ENCODE measurements at regions not wholly inside any gene's neighbourhood (a gene's known extent, or its start where the extent isn't known, plus 50 kb on each side); places are given as distances from the start of the nearest gene placed in this dataset.
"Not testable (repeated sequence)": the region's sequence is repeated elsewhere in the genome, so short reads cannot be mapped to it uniquely, and the experiment has no call there.

DNA sequence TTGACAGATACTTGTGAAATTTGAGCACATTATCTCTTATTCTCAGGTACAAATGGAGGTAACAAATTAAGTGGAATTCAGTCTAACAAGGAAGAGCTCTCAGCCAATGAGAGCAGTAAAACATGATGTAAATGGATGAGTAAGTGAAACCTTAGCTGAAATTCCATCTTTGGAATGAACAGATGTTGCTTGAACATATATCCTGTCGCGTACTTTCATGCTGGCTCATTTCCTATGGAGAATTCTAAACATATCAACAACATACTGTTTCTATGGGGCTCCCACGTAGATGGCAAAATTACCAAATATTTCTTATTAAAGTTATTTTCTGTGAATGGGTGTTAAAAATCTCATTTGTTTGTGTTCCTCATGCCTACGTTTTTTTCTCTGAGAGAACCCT is 256.3 kb upstream of the LINC00305 start:
- no peak for DNase-seq (ENCODE audit: low read depth)

DNA sequence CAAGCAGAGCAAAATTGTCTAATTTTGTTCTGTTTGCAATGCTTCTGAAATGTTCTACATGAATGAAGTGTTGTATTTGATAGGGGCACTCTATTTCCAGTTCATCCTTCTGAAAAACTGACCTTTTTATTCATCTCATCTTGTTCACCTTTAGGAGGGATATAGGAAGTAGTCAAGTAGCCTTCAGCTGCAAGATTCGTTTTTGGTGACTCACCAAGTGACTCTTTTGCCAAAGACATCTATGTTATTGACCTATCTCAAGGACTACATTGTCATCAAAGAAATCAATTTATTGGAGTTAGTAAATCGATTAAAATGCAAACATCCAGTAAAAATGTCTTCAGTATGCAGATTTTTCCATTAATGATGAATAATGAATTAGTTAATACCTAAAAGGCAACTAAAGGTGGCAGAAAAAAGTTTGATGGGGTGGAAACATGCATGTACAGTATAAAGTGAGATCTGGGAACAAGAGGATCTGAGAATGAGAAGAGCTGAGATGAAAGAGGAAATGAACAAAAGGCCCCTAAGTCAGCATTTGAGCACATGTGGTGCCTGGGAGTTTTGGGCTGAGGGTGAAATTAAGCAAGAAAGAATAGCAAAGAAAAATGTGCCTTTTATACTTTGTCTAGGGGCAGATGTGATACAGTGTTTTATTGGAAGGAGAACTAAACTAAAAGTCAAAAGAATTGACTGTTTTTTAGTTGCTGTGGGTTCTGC is 255.1 kb upstream of the LINC00305 start:
- DNase-seq (ENCODE audit: low read depth), result no peak

DNA sequence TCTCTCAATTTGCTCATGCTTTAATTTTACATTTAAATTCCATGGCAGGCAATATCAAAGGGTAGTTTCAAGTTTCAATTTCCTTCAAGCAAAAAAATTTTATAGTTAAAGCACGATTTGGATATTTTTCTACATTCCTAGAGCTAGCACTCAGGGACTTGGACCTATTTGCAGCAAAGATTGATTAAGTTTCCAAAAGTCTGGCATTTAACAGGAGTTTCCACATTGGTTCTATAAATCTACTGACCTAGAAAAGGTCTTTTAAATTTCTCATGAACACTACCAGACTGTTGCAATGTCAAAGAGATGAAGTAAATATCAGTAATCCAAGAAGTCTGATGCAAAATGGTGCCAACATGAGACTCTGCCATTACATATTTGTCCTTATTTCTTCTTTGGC is 253.7 kb upstream of the LINC00305 start:
- DNase-seq (ENCODE audit: low read depth), result no peak

DNA sequence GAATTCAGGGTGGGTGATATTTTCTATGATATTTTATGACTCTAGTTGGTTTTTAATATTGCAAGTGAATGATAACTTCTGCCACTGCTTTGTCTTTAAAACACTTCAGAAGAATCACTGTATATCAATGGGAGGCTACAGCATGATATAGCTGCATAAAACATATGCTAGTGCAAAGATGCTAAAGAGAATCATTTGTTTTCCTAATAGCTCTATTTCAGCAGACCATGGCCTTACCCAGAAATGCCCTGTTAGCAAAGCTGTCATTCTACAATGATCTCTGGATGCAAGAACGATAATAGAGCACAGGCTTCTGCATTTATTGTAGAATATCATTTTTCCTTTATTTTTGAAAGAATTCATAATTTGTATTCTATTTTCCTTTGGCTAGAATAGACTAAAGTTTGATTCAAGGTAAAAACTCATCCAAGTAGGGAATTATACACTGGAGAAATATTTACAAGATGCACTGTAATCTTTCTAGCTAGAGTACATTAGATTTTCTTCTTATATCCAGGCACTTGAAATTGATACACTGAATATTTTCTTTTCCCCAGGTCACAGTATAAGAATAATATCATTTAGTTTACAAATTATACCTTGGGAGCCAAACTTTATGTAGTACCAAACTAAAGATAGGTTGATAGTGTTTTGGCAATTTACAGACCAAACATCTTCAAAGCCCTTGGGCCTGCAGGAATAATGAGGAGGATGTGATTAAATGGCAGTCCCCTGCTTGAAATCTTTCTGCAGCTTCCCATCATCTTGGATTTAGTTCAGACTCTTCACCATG is 252.6 kb upstream of the LINC00305 start:
- no peak for DNase-seq (ENCODE audit: low read depth)

DNA sequence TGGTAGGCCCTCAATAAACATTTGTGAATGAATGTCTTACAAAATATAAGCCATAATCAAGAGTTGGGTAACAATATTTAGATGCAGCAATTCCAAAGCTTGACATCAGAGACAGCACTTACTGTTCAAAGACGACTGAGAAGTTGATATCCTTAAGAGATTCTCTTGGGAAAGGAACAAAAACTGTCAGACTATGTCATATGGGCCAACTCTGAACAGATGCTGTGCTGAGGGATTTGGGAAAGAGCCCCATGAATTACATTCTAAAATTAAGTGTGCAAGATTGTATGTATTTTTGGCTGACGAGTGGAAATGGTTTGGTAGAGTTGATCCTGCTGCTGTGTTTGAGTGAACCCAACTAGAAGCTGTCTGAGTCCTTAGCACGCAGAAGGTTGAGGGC is 250.7 kb upstream of the LINC00305 start:
- DNase-seq (ENCODE audit: low read depth), result no peak

DNA sequence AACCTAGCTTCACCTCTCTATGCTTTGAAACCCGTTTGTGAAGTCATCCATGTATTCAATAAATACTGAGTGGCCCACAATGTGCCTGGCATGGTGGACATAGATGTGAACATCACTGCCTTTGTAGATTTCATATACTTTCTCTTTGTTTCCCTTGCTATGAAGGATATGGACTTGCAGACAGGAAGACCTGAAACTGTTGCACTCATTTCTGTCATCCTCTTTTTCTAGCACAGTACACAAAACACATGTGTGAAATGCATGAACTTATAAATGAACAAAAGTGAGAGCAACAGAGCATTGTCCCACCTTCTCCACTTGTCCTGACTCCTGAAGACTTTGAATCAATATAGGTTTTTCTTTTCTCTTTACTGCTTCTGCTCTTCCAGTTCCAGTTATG is 249.4 kb upstream of the LINC00305 start:
- no peak for DNase-seq (ENCODE audit: low read depth)

DNA sequence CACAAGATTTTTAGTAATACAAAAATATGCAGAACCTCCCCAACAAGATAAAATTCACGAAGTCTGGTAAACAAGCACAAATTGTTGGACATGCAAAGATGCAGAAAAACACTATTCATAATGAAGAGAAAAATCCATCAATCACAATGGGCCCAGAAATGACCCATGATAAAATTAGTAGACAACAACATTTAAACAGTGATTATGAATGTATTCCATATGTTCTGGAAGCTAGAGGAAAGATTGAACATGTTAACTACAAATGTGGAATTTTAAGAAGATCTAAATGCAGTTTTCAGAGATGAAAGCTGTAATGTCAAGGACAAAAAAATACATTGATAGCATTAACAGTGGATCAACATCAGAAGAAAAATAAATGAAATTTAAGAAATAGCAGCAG is 243.3 kb upstream of the LINC00305 start:
- no peak for DNase-seq (ENCODE audit: low read depth)

DNA sequence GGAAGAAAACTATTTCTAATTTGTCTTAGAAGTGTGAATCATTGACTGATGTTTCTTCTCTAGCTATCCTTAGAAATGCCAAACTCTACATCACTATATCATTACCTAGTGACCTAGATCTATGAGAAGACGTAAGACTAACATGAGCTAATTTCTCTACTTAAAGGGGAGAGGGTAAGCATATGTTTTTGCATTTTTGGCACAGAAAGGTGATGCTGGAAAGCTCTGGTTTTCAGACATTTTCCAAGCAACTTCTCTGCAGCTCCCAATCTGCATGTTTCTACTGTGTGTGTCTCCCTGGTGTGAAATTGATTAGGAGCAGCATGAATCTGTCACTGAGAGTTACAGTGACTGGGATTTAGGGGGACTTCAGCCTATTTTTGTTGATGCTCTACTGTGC is 235.2 kb upstream of the LINC00305 start:
- no peak for DNase-seq (ENCODE audit: low read depth)

DNA sequence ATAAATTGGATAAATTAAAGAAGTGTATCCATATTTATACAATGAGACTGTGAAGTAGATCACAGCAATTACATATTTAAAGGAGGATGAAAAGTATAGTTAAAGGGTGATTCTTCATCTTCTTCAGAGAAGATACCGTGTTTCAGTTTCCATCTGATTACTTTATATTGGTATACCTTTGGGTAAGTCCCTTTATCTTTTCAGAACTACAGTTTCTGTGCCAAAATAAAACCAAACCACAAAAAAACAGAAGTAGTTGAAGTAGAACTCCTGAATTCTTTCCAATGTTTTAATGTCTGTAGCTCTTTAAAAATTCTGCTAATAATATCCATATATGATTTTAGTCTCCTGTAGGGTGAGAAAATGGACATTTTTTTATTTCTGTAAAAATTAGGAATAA is 231.2 kb upstream of the LINC00305 start:
- no peak for DNase-seq (ENCODE audit: low read depth)

DNA sequence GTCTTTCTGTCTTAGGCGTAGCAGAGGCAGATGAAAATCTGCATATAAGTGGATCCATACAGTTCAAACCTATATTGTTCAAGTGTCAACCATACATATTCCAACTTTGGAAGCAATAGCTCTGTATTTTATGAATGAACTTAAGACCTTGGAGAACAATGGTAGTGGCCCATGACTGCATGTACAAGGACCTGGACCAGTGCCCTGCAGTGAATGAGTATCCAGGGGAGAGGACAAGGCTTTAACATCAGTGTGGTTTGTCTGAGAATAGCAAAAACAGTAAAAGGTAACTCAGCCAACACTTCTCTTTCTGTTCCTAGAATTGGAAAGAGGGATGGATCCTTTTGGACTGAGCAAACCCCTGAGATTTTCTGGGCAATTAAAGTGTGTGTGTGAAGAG is 230.8 kb upstream of the LINC00305 start:
- no peak for DNase-seq (ENCODE audit: low read depth)

DNA sequence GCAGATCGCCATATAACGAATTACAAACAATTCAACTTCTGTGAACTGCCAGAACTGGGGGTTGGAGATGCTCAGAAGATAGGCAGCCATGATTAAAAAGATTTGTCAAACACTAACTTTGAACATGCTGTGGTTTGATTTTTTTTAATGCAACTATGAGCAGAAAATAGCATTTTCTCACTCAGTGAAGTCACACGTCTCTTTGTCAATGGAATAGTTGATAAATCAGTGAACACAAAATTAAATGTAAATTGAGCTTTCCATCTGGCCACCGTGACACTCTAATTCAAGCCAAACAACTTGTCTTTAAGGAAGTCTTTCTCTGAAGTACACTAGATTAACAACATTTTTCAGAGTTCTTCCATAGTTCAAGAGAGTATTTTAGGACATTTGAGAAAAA is 228.6 kb upstream of the LINC00305 start:
- no peak for DNase-seq (ENCODE audit: low read depth)

DNA sequence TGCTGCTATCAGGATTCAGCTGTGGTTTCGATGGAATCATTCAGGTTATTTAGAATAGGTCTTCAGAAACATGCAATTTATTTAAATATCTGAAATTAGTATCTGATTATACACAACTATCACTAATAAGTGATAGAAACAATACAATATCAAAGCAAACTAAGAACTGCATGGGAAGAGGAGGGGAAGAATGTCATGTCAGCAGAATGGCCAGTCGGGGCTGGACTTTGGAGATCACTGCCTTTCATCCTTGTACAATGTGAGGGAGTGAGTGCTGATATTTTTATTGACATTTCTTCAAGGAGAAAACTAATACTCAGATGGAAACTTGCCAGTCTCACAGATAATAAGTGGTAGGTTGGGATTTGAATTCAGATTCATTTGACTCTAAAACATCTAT is 224.0 kb upstream of the LINC00305 start:
- no peak for DNase-seq (ENCODE audit: low read depth)

DNA sequence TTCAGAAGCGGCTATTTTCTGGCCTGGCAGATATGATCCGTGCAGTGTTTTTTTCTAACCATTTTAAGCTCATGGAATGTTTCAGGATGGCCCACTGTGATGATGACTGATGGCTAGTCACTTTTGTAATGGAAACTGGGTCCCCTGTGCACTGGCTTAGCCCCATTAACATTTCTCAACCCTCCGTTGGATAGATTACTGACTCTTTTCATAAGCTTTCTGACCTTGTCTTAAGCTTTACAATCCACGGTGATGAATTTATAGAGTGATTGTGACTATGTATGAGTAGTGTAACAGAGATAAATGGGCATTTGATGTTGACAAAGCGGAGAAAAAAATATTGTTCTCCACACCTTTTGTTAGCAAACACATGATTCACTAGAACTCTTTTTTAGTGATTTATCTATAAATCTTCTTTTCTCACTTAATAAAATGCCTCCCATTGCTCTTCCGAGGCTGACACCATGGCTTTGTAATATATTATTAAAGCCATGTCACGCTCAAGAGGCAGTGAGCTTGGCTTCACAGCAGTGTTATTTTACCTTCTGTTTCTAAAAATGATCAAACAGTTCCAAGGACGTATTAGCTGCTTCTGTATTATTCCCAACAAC is 221.0 kb upstream of the LINC00305 start:
- DNase-seq (ENCODE audit: low read depth), result not testable (repeated sequence)

DNA sequence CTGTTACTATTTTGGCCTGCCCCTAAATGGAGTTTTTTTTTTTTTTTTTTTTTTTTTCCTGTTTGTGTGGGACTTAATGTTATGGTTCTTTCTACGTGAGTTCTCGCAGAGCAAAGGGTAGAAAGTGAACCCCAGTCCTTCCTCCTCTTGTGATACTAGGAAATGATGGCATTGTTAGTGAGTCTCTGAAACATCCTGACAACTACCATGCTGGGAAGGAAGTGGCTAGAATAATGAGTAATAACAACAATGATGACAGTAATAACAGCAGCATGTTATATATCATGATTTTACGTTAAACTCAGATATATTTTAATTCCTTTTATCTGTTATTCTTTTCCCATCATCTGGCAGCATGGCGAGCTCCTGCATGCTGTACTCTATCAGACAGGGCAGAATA is 216.2 kb upstream of the LINC00305 start:
- DNase-seq (ENCODE audit: low read depth), result no peak

DNA sequence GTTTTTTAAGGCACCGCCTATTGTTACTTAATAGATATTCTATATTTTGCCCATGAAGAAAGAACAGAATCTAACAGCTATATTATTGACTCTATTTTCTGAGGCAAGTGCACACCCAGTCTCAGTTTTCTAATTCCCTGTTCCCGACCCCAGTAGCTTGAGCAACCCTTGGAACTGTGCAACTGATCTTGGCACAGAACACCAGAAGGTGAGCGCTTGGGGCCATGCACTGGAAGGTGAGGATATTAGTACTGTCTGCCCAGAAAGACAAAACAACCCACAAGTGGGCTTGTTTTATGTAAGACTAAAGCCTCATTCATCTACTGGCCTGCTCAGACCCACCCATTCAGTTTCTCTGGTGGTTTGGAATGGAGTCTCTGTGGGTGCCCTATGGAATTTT is 188.8 kb upstream of the LINC00305 start:
- no peak for DNase-seq (ENCODE audit: low read depth)

DNA sequence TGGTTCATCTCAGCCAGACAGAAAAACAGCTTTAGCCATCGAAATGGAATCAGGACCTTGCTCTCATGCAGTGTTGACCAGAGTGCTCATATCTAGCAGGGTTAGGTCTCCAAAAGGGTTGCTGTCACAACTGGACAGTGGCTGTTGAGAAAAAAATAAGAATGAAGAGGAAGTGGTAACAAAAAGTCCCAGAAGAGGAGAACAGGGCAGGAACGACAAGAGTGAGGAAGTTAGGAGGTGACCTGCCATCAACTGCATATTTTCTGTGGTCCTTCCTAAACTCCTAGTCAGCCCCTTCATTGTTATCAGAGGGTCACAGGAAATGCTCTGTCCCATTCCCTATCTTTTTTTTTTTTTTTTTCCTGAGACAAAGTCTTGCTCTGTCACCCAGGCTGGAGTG is 188.1 kb upstream of the LINC00305 start:
- DNase-seq (ENCODE audit: low read depth), result no peak

DNA sequence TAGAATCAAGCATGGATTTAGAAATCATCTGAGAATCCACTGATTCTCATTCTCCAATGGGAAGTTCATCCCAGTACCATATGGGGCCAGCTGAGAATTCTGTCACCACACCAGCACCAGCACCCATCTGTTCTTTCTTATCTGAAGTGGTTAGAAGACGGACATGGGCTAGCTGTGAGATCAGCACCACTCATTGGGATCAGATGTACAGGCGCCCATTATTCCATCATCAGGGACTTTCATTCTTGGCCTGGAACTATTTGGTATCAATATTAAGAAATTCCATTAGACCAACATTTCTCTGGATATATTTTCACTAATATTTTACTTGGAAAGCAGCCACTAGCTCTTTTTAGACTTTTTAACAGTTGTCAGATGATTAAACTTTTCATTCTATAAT is 185.9 kb upstream of the LINC00305 start:
- no peak for DNase-seq (ENCODE audit: low read depth)

DNA sequence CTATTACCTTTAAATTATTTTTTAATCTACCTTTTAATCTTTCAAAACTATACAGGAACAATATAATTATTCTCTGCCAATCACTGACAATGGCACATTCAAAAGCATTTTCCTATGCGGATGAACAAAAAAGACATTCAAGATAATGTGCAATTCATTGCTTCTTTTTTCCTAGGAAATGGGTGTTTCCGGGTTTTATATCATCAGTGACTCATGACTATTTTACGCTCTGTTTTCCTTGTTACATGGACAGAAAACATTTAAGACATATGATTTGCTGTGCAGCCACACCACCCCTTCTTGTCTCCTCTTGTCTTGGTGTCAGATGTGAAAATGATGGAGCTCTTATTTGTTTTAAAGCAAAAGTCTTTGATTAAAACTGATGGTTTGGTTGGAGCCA is 184.7 kb upstream of the LINC00305 start:
- DNase-seq (ENCODE audit: low read depth), result no peak

DNA sequence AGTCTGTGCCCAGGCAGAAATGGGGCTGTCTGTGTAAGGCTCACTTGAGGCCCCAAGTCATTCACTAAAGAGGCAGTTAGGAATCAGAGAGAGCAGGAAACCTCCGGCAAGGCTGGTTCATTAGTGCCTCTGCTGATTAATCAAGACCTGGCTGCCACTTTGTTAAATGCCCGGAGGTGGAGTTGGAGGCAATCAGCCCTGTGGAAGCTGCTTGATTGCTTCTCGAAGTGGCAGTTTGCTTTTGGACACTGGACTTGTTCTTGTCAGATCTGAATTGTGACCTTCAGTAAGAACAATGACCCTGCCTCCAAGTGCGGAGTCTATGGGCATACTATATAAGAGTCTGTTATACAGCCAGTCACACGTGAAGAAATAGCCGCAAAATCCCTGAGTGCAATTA is 183.9 kb upstream of the LINC00305 start:
- no peak for DNase-seq (ENCODE audit: low read depth)

DNA sequence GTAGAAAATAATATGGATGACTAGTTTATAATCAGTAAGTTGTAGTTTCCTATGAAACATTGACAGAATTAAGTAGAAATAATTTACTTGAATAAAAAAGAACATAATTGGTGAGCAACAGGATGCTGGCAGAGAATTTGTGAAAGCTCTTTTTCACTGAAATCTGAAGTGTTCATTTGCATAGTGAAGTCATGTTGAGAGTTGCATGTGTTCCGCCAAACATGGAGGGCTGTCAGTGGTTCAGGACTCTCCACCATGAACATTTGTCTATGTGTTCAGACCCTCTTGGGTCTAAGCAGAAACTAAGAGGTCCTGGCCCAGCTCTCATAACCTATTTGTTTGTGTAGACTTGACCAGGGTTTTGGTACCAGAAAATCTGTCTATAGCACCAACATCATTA is 182.5 kb upstream of the LINC00305 start:
- no peak for DNase-seq (ENCODE audit: low read depth)

DNA sequence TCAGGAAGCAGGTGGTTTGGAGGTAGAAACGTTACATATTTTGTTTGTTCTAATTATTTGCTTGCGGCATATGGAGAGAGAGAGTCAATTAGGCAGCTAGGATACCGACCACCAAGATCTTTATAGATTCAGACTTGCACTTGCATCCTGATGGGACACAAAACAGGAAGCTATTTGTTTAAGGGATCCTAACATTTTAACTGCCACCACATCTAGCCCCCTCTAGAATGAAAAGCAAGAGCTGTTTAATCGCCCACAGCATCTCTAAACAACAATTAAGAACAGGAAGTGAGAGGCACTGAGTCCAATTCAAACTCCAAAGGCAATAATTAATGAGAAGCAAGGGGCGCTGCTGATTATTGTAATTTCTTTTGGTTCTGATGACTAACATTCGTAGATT is 182.0 kb upstream of the LINC00305 start:
- no peak for DNase-seq (ENCODE audit: low read depth)

DNA sequence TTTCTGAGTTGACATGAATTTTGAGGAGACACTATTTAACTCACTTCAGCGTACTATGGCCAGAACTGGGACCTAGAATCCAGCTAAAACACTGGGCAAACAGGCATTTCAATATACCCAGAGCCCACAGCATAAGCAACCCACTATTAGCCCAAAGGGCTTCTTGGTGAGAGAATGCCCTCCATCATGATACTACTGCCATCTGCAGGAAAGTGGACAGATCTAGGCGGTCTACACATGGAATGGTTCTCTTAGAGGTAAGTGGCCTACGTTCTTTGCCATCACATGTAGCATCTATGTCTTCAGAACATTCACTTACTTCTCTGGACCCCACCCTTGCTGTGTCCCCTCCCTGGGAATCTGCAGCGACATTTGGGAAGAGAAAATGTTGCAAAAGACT is 181.3 kb upstream of the LINC00305 start:
- DNase-seq (ENCODE audit: low read depth), result no peak

DNA sequence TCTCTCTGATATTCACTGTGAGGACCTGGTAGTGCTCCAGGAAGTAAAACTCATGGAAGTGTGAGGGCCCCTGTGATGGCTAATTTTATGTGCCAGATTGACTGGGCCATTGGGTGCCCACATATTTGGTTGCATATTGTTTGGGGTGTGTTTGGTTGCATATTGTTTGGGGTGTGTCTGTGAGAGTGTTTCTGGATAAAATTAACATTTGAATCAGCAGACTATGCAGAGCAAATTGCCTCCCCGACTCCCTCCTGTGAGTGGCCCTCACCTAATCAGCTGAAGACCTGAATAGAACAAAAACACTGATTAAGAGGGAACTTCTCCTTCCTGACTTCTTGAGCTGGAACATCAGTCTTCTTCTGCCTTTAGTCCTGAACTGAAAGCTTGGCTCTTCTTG is 173.3 kb upstream of the LINC00305 start:
- no peak for DNase-seq (ENCODE audit: low read depth)

All from fibroblast of the conjunctiva (primary cell).